Memory B cell (primary cell): ENCODE measurements at regions not wholly inside any gene's neighbourhood (a gene's known extent, or its start where the extent isn't known, plus 50 kb on each side); places are given as distances from the start of the nearest gene placed in this dataset.

Experiments used
- ATAC-seq: fragments of 150-1000 bp; cut with Tn5 transposase; 2 replicates; pipeline ENCODE4 v1.10.0; 2021; ENCODE audit warnings: low read depth, mild to moderate bottlenecking, moderate library complexity
- DNase-seq, 2 donors: peaks; one replicate each; pipeline ENCODE4 v3.0.0; 2022; ENCODE audit warnings: low spot score in 2 of 2
- H3K27ac Mint-ChIP-seq: one replicate; pipeline ENCODE4 v1.8.0; 2022; ENCODE audit warnings: mild to moderate bottlenecking, moderate library complexity, mixed read lengths
- H3K27me3 Mint-ChIP-seq: one replicate; pipeline ENCODE4 v1.8.0; 2022; ENCODE audit warnings: mixed read lengths
- H3K36me3 Mint-ChIP-seq: one replicate; pipeline ENCODE4 v1.8.0; 2022; ENCODE audit warnings: mild to moderate bottlenecking, mixed read lengths
- H3K4me1 Mint-ChIP-seq: one replicate; pipeline ENCODE4 v1.8.0; 2022; ENCODE audit warnings: mixed read lengths
- H3K4me3 Mint-ChIP-seq: one replicate; pipeline ENCODE4 v1.8.0; 2022; ENCODE audit warnings: mild to moderate bottlenecking, moderate library complexity, mixed read lengths
- H3K9me3 Mint-ChIP-seq: one replicate; pipeline ENCODE4 v1.8.0; 2022; ENCODE audit warnings: mixed read lengths

GRCh38 chr5:8253376-8253775, 384.4 kb downstream of the MTRR start:
- no peaks in the 10 kb centered on the region for H3K36me3 Mint-ChIP-seq
- peaks cover 2% of the 10 kb centered on the region for H3K9me3 Mint-ChIP-seq
- H3K4me1 Mint-ChIP-seq: no peaks in the 10 kb centered on the region
- no peaks in the 10 kb centered on the region for H3K27me3 Mint-ChIP-seq
- H3K27ac Mint-ChIP-seq: no peak overlapping the region
- ATAC-seq (no peak), DNase-seq (no peak)
- H3K4me3 Mint-ChIP-seq: no peak overlapping the region

- no peaks in the 10 kb centered on the region for H3K27me3 Mint-ChIP-seq
- no peak for DNase-seq
- no peak overlapping the region for H3K27ac Mint-ChIP-seq
- H3K4me3 Mint-ChIP-seq: no peak overlapping the region
- no peaks in the 10 kb centered on the region for H3K4me1 Mint-ChIP-seq
- no peak for ATAC-seq
- H3K9me3 Mint-ChIP-seq: peaks cover 2% of the 10 kb centered on the region
- no peaks in the 10 kb centered on the region for H3K36me3 Mint-ChIP-seq
These were observed 385.7 kb downstream of the MTRR start for GRCh38 chr5:8254674-8255073.

- no peaks in the 10 kb centered on the region for H3K36me3 Mint-ChIP-seq
- no peak overlapping the region for H3K4me3 Mint-ChIP-seq
- no peaks in the 10 kb centered on the region for H3K27me3 Mint-ChIP-seq
- H3K9me3 Mint-ChIP-seq: peaks cover 3% of the 10 kb centered on the region
- no peak for DNase-seq
- no peak overlapping the region for H3K27ac Mint-ChIP-seq
- no peaks in the 10 kb centered on the region for H3K4me1 Mint-ChIP-seq
- no peak for ATAC-seq
These were observed 389.9 kb downstream of the MTRR start for GRCh38 chr5:8258801-8259200.

GRCh38 chr5:8270246-8270645, 401.3 kb downstream of the MTRR start:
- Mint-ChIP-seq H3K27me3 (no peaks in the 10 kb centered on the region), H3K4me1 (no peaks in the 10 kb centered on the region), H3K9me3 (no peaks in the 10 kb centered on the region), H3K27ac (no peak overlapping the region), H3K4me3 (no peak overlapping the region), H3K36me3 (no peaks in the 10 kb centered on the region)
- ATAC-seq (no peak), DNase-seq (no peak)

GRCh38 chr5:8280711-8281363, 411.9 kb downstream of the MTRR start:
- no peaks in the 10 kb centered on the region for H3K4me1 Mint-ChIP-seq
- no peak overlapping the region for H3K27ac Mint-ChIP-seq
- no peak overlapping the region for H3K4me3 Mint-ChIP-seq
- H3K36me3 Mint-ChIP-seq: no peaks in the 10 kb centered on the region
- DNase-seq (no peak), ATAC-seq (no peak)
- H3K27me3 Mint-ChIP-seq: no peaks in the 10 kb centered on the region
- no peaks in the 10 kb centered on the region for H3K9me3 Mint-ChIP-seq

- Mint-ChIP-seq H3K27ac (no peak overlapping the region), H3K4me1 (no peaks in the 10 kb centered on the region), H3K4me3 (no peak overlapping the region), H3K9me3 (peaks cover 3% of the 10 kb centered on the region), H3K27me3 (no peaks in the 10 kb centered on the region), H3K36me3 (no peaks in the 10 kb centered on the region)
- no peak for DNase-seq
- no peak for ATAC-seq
These were observed 419.4 kb downstream of the MTRR start for GRCh38 chr5:8288334-8288733.

- Mint-ChIP-seq H3K4me3 (no peak overlapping the region), H3K27ac (no peak overlapping the region), H3K4me1 (no peaks in the 10 kb centered on the region), H3K27me3 (no peaks in the 10 kb centered on the region), H3K36me3 (no peaks in the 10 kb centered on the region), H3K9me3 (peaks cover 3% of the 10 kb centered on the region)
- no peak for ATAC-seq
- no peak for DNase-seq
These were observed 420.1 kb downstream of the MTRR start for GRCh38 chr5:8288897-8289516.

- no peaks in the 10 kb centered on the region for H3K36me3 Mint-ChIP-seq
- no peak overlapping the region for H3K4me3 Mint-ChIP-seq
- DNase-seq (no peak), ATAC-seq (no peak)
- H3K9me3 Mint-ChIP-seq: peaks cover 3% of the 10 kb centered on the region
- no peak overlapping the region for H3K27ac Mint-ChIP-seq
- H3K4me1 Mint-ChIP-seq: no peaks in the 10 kb centered on the region
- no peaks in the 10 kb centered on the region for H3K27me3 Mint-ChIP-seq
These were observed 420.8 kb downstream of the MTRR start for GRCh38 chr5:8289779-8290178.

- no peak for ATAC-seq
- no peak for DNase-seq
- Mint-ChIP-seq H3K27ac (no peak overlapping the region), H3K4me3 (no peak overlapping the region), H3K9me3 (peaks cover 3% of the 10 kb centered on the region), H3K4me1 (no peaks in the 10 kb centered on the region), H3K27me3 (no peaks in the 10 kb centered on the region), H3K36me3 (no peaks in the 10 kb centered on the region)
These were observed 421.8 kb downstream of the MTRR start for GRCh38 chr5:8290721-8291120.

- DNase-seq (no peak), ATAC-seq (no peak)
- Mint-ChIP-seq H3K9me3 (peaks cover 3% of the 10 kb centered on the region), H3K27ac (no peak overlapping the region), H3K27me3 (no peaks in the 10 kb centered on the region), H3K4me3 (no peak overlapping the region), H3K36me3 (no peaks in the 10 kb centered on the region), H3K4me1 (no peaks in the 10 kb centered on the region)
These were observed 422.7 kb downstream of the MTRR start for GRCh38 chr5:8291641-8292040.

- Mint-ChIP-seq H3K27me3 (no peaks in the 10 kb centered on the region), H3K4me3 (no peak overlapping the region), H3K9me3 (peaks cover 1% of the 10 kb centered on the region), H3K27ac (no peak overlapping the region), H3K4me1 (no peaks in the 10 kb centered on the region), H3K36me3 (no peaks in the 10 kb centered on the region)
- ATAC-seq: no peak
- DNase-seq: no peak
These were observed 426.2 kb downstream of the MTRR start for GRCh38 chr5:8295141-8295540.

GRCh38 chr5:8299716-8300115, 430.8 kb downstream of the MTRR start:
- ATAC-seq (no peak), DNase-seq (no peak)
- Mint-ChIP-seq H3K27me3 (peaks cover under 1% of the 10 kb centered on the region), H3K36me3 (no peaks in the 10 kb centered on the region), H3K27ac (no peak overlapping the region), H3K4me3 (no peak overlapping the region), H3K4me1 (no peaks in the 10 kb centered on the region), H3K9me3 (peaks cover 4% of the 10 kb centered on the region)

- Mint-ChIP-seq H3K4me3 (no peak overlapping the region), H3K36me3 (no peaks in the 10 kb centered on the region), H3K4me1 (no peaks in the 10 kb centered on the region), H3K27me3 (peaks cover 2% of the 10 kb centered on the region), H3K9me3 (peaks cover 4% of the 10 kb centered on the region), H3K27ac (no peak overlapping the region)
- DNase-seq (no peak), ATAC-seq (no peak)
These were observed 435.4 kb downstream of the MTRR start for GRCh38 chr5:8304341-8304740.

- H3K4me3 Mint-ChIP-seq: no peak overlapping the region
- H3K9me3 Mint-ChIP-seq: peaks cover 9% of the 10 kb centered on the region
- peaks cover 2% of the 10 kb centered on the region for H3K27me3 Mint-ChIP-seq
- H3K36me3 Mint-ChIP-seq: no peaks in the 10 kb centered on the region
- no peaks in the 10 kb centered on the region for H3K4me1 Mint-ChIP-seq
- DNase-seq (no peak), ATAC-seq (no peak)
- no peak overlapping the region for H3K27ac Mint-ChIP-seq
These were observed 437.4 kb downstream of the MTRR start for GRCh38 chr5:8306288-8306896.

- H3K27ac Mint-ChIP-seq: no peak overlapping the region
- no peaks in the 10 kb centered on the region for H3K4me1 Mint-ChIP-seq
- no peak overlapping the region for H3K4me3 Mint-ChIP-seq
- H3K9me3 Mint-ChIP-seq: peaks cover 3% of the 10 kb centered on the region
- H3K36me3 Mint-ChIP-seq: no peaks in the 10 kb centered on the region
- DNase-seq (no peak), ATAC-seq (no peak)
- no peaks in the 10 kb centered on the region for H3K27me3 Mint-ChIP-seq
These were observed 446.0 kb downstream of the MTRR start for GRCh38 chr5:8314965-8315364.
